Natural killer cell (primary cell): ENCODE measurements at regions not wholly inside any gene's neighbourhood (a gene's known extent, or its start where the extent isn't known, plus 50 kb on each side); places are given as distances from the start of the nearest gene placed in this dataset.

ENCODE experiments used
- ATAC-seq, 3 donors: fragments of 150-1000 bp in 2 of 3; fragments of 200-7000 bp in 1 of 3; cut with Tn5 transposase; 1 replicate in 1 of 3; 2 replicates in 2 of 3; pipeline ENCODE4 v1.10.0; 2021; ENCODE audit warnings: mild to moderate bottlenecking in 2 of 3, moderate library complexity in 2 of 3
- DNase-seq, 2 donors: peaks; one replicate each; pipeline versions ENCODE4 v3.0.0 to v3.0.0-alpha.2; 2013 to 2021; ENCODE audit warnings: mixed read lengths in 1 of 2
- H3K27ac ChIP-seq: one replicate; pipeline ENCODE4 v1.5.1; 2013; ENCODE audit warnings: mild to moderate bottlenecking, low read length
- H3K27me3 ChIP-seq: one replicate; pipeline ENCODE4 v1.6.1; 2013; ENCODE audit warnings: low read length; ENCODE audit not compliant: control insufficient read depth, insufficient read depth
- H3K36me3 ChIP-seq: one replicate; pipeline ENCODE4 v1.6.1; 2013; ENCODE audit warnings: low read length; ENCODE audit not compliant: control insufficient read depth, insufficient read depth
- H3K4me1 ChIP-seq: one replicate; pipeline ENCODE4 v1.6.1; 2013; ENCODE audit warnings: low read length; ENCODE audit not compliant: control insufficient read depth, insufficient read depth
- H3K4me3 ChIP-seq: one replicate; pipeline ENCODE4 v1.5.1; 2013; ENCODE audit warnings: low read length
- H3K9me3 ChIP-seq: one replicate; pipeline ENCODE4 v1.6.1; 2013; ENCODE audit warnings: low read length; ENCODE audit not compliant: control insufficient read depth, insufficient read depth
- H3K27ac Mint-ChIP-seq, 2 donors: one replicate each; pipeline ENCODE4 v1.8.0; 2022; ENCODE audit warnings: mild to moderate bottlenecking in 2 of 2, mixed read lengths in 2 of 2, moderate library complexity in 1 of 2
- H3K27me3 Mint-ChIP-seq, 2 donors: one replicate each; pipeline ENCODE4 v1.8.0; 2022; ENCODE audit warnings: low read depth in 2 of 2, mixed read lengths in 2 of 2
- H3K36me3 Mint-ChIP-seq: one replicate; pipeline ENCODE4 v1.8.0; 2022; ENCODE audit warnings: mixed read lengths
- H3K4me1 Mint-ChIP-seq, 2 donors: one replicate each; pipeline ENCODE4 v1.8.0; 2022; ENCODE audit warnings: mixed read lengths in 2 of 2
- H3K4me3 Mint-ChIP-seq: one replicate; pipeline ENCODE4 v1.8.0; 2022; ENCODE audit warnings: mild to moderate bottlenecking, moderate library complexity, mixed read lengths
- H3K9me3 Mint-ChIP-seq, 2 donors: one replicate each; pipeline ENCODE4 v1.8.0; 2022; ENCODE audit warnings: mixed read lengths in 2 of 2
- CTCF ChIP-seq: fragments of 200-600 bp; IDR thresholded peaks from one replicate; pipeline ENCODE4 v1.8.0; 2022; ENCODE audit warnings: antibody characterized with exemption
- WGBS: methylation state at CpG from one replicate; pipeline ENCODE4 v1.1.7; 2013; ENCODE audit warnings: missing lambda C conversion rate; ENCODE audit not compliant: insufficient coverage; 5-methylcytosine and 5-hydroxymethylcytosine counted together
- intact Hi-C: fragments of 100-400 bp; cut with micrococcal nuclease; formaldehyde crosslinking; loops from one replicate; pipeline ENCODE4 v1.14.2; 2022

- intact Hi-C loops = no loop called here
- no peaks in the 10 kb centered on the region for H3K4me1 ChIP-seq
- no peak overlapping the region for H3K27ac ChIP-seq
- no peaks in the 10 kb centered on the region for H3K36me3 ChIP-seq
- no peak for DNase-seq
- ATAC-seq = no peak
- 79% methylated on average over 4 of the region's 4 CpGs for WGBS
- no peak for TF ChIP-seq CTCF
- Mint-ChIP-seq H3K27ac (no peak overlapping the region), H3K27me3 (no peaks in the 10 kb centered on the region), H3K9me3 (peaks cover 0 to 5% of the 10 kb centered on the region in 2 donors), H3K36me3 (no peaks in the 10 kb centered on the region), H3K4me3 (no peak overlapping the region), H3K4me1 (no peaks in the 10 kb centered on the region)
- no peaks in the 10 kb centered on the region for H3K9me3 ChIP-seq
- H3K27me3 ChIP-seq = no peaks in the 10 kb centered on the region
- no peak overlapping the region for H3K4me3 ChIP-seq
Measured at GRCh38 chr11:96538104-96538503, 148.3 kb downstream of the JRKL start.

GRCh38 chr11:96538622-96539021 is 148.8 kb downstream of the JRKL start:
- intact Hi-C loops = no loop called here

GRCh38 chr11:96540875-96541274 is 151.1 kb downstream of the JRKL start:
- no peaks in the 10 kb centered on the region for H3K36me3 Mint-ChIP-seq

More at GRCh38 chr11:96538622-96539021, 148.8 kb downstream of the JRKL start:
- Histone ChIP-seq H3K4me3 (no peak overlapping the region), H3K9me3 (no peaks in the 10 kb centered on the region), H3K36me3 (no peaks in the 10 kb centered on the region), H3K27me3 (no peaks in the 10 kb centered on the region), H3K4me1 (no peaks in the 10 kb centered on the region), H3K27ac (no peak overlapping the region)
- no peak overlapping the region for H3K4me3 Mint-ChIP-seq
- ATAC-seq = no peak
- no peaks in the 10 kb centered on the region for H3K36me3 Mint-ChIP-seq
- TF ChIP-seq CTCF = no peak
- H3K9me3 Mint-ChIP-seq = peaks cover 0 to 4% of the 10 kb centered on the region in 2 donors
- no peaks in the 10 kb centered on the region for H3K4me1 Mint-ChIP-seq
- no peak for DNase-seq
- no peak overlapping the region for H3K27ac Mint-ChIP-seq
- H3K27me3 Mint-ChIP-seq = no peaks in the 10 kb centered on the region

More at GRCh38 chr11:96540875-96541274, 151.1 kb downstream of the JRKL start:
- ATAC-seq = no peak
- WGBS = 100% methylated on average over 1 of the region's 1 CpG
- H3K4me1 Mint-ChIP-seq = no peaks in the 10 kb centered on the region
- Histone ChIP-seq H3K27ac (no peak overlapping the region), H3K36me3 (no peaks in the 10 kb centered on the region), H3K4me1 (no peaks in the 10 kb centered on the region), H3K27me3 (no peaks in the 10 kb centered on the region), H3K4me3 (no peak overlapping the region), H3K9me3 (no peaks in the 10 kb centered on the region)
- H3K4me3 Mint-ChIP-seq = no peak overlapping the region
- intact Hi-C loops = no loop called here
- H3K9me3 Mint-ChIP-seq = peaks cover 0 to 2% of the 10 kb centered on the region in 2 donors
- no peak for TF ChIP-seq CTCF
- H3K27ac Mint-ChIP-seq = no peak overlapping the region
- H3K27me3 Mint-ChIP-seq = no peaks in the 10 kb centered on the region
- DNase-seq = no peak
